Common myeloid progenitor, CD34-positive (primary cell): ENCODE measurements at regions not wholly inside any gene's neighbourhood (a gene's known extent, or its start where the extent isn't known, plus 50 kb on each side); places are given as distances from the start of the nearest gene placed in this dataset.

Source experiments
- CTCF ChIA-PET: fragments of 350-600 bp; sonication (Branson Sonifier 250); formaldehyde crosslinking; loops from one replicate; lab custom pipeline; 2021; ENCODE audit warnings: antibody characterized with exemption; lab: Charles Lee
- POLR2A ChIA-PET: fragments of 350-600 bp; sonication (Branson Sonifier 250); formaldehyde crosslinking; loops from one replicate; lab custom pipeline; 2021; ENCODE audit warnings: antibody characterized with exemption; lab: Charles Lee
- DNase-seq, 3 donors: peaks; one replicate each; pipeline versions ENCODE4 v3.0.0 to v3.0.0-alpha.2; 2013
- H3K27ac ChIP-seq, 2 experiments: 1 replicate in 1 of 2; 2 replicates in 1 of 2; pipeline ENCODE4 v1.7.0; 2013; ENCODE audit warnings: inconsistent platforms in 2 of 2, low read length in 2 of 2, mild to moderate bottlenecking in 2 of 2, low read depth in 1 of 2, moderate library complexity in 1 of 2; ENCODE audit not compliant: severe bottlenecking in 2 of 2, insufficient read depth in 1 of 2, poor library complexity in 1 of 2
- H3K27me3 ChIP-seq, 5 experiments: replicated peaks in 2 of 5; 1 replicate in 3 of 5; 2 replicates in 2 of 5; pipeline versions ENCODE4 v1.6.1 to v1.7.0; 2013; ENCODE audit warnings: low read length in 4 of 5, mild to moderate bottlenecking in 2 of 5, moderate library complexity in 2 of 5, inconsistent platforms in 1 of 5; ENCODE audit not compliant: insufficient read depth in 5 of 5, control insufficient read depth in 4 of 5
- H3K36me3 ChIP-seq, 4 experiments: 1 replicate in 2 of 4; 2 replicates in 2 of 4; pipeline versions ENCODE4 v1.6.1 to v1.7.0; 2013; ENCODE audit warnings: low read length in 3 of 4, control low read depth in 1 of 4, mild to moderate bottlenecking in 1 of 4; ENCODE audit not compliant: control insufficient read depth in 4 of 4, insufficient read depth in 4 of 4
- H3K4me1 ChIP-seq, 4 experiments: 1 replicate in 3 of 4; 2 replicates in 1 of 4; pipeline versions ENCODE4 v1.6.1 to v1.7.1; 2013; ENCODE audit warnings: low read length in 3 of 4, mild to moderate bottlenecking in 3 of 4, control low read depth in 1 of 4, inconsistent platforms in 1 of 4, moderate library complexity in 1 of 4; ENCODE audit not compliant: control insufficient read depth in 4 of 4, insufficient read depth in 4 of 4; ENCODE audit errors: control extremely low read depth in 1 of 4
- H3K4me3 ChIP-seq, 7 experiments: 1 replicate in 4 of 7; 2 replicates in 3 of 7; pipeline versions ENCODE4 v1.5.1 to v1.7.0; 2013; ENCODE audit warnings: mild to moderate bottlenecking in 7 of 7, low read length in 6 of 7, moderate library complexity in 6 of 7, inconsistent platforms in 2 of 7, low read depth in 2 of 7, control low read depth in 1 of 7; ENCODE audit not compliant: insufficient read depth in 4 of 7, control insufficient read depth in 1 of 7; ENCODE audit errors: extremely low read depth in 1 of 7
- H3K9me3 ChIP-seq, 5 experiments: 1 replicate in 4 of 5; 2 replicates in 1 of 5; pipeline versions ENCODE4 v1.6.1 to v1.7.1; 2013; ENCODE audit warnings: low read length in 4 of 5, mild to moderate bottlenecking in 2 of 5, inconsistent platforms in 1 of 5, low read depth in 1 of 5, moderate library complexity in 1 of 5; ENCODE audit not compliant: control insufficient read depth in 4 of 5, insufficient read depth in 2 of 5; ENCODE audit errors: control extremely low read depth in 1 of 5
- WGBS: methylation state at CpG from one replicate; pipeline ENCODE4 v1.1.5; 2013; ENCODE audit not compliant: insufficient coverage; 5-methylcytosine and 5-hydroxymethylcytosine counted together

- H3K36me3 ChIP-seq: no peaks in the 10 kb centered on the region
- no CpG with 5 or more reads among the region's 3 CpGs for WGBS
- no peaks in the 10 kb centered on the region for H3K9me3 ChIP-seq
- CTCF ChIA-PET: no interaction called here
- no peak overlapping the region for H3K4me3 ChIP-seq
- H3K27me3 ChIP-seq: no peaks in the 10 kb centered on the region
- POLR2A ChIA-PET: no interaction called here
- peaks cover 0 to 4% (median 3%) of the 10 kb centered on the region in 4 experiments for H3K4me1 ChIP-seq
- H3K27ac ChIP-seq: no peak overlapping the region
- DNase-seq: no peak
Measured at GRCh38 chr14:32023540-32023939, 53.6 kb upstream of the ARHGAP5 start.

GRCh38 chr14:32027255-32027939, 49.7 kb upstream of the ARHGAP5 start:
- H3K27ac ChIP-seq: no peak overlapping the region
- ChIA-PET POLR2A (interaction anchor here (0.6 kb wide), 1 partner anchor 292 kb away, joined by 5 read pairs; no protein-coding TSS in a partner anchor), CTCF (interaction anchor here (0.6 to 1.2 kb wide), 3 partner anchors 54 to 227 kb away, joined by 3 read pairs; no protein-coding TSS in a partner anchor)
- no peak overlapping the region for H3K4me3 ChIP-seq
- no peaks in the 10 kb centered on the region for H3K27me3 ChIP-seq
- no peak for DNase-seq
- H3K36me3 ChIP-seq: no peaks in the 10 kb centered on the region
- WGBS: 100% methylated on average over 4 of the region's 5 CpGs
- H3K4me1 ChIP-seq: peaks cover 0 to 8% (median 5%) of the 10 kb centered on the region in 4 experiments
- H3K9me3 ChIP-seq: no peaks in the 10 kb centered on the region
